Stimulated activated CD4-positive, alpha-beta T cell treated with anti-CD3 and anti-CD28 coated beads, Interleukin-4, amount 100 ng/mL, for 48 hours (primary cell): ENCODE measurements at regions not wholly inside any gene's neighbourhood (a gene's known extent, or its start where the extent isn't known, plus 50 kb on each side); places are given as distances from the start of the nearest gene placed in this dataset.

Experiments used
- DNase-seq, 2 donors: peaks; one replicate each; pipeline ENCODE4 v3.0.0-alpha.2; 2020; ENCODE audit warnings: low read depth in 2 of 2

DNA sequence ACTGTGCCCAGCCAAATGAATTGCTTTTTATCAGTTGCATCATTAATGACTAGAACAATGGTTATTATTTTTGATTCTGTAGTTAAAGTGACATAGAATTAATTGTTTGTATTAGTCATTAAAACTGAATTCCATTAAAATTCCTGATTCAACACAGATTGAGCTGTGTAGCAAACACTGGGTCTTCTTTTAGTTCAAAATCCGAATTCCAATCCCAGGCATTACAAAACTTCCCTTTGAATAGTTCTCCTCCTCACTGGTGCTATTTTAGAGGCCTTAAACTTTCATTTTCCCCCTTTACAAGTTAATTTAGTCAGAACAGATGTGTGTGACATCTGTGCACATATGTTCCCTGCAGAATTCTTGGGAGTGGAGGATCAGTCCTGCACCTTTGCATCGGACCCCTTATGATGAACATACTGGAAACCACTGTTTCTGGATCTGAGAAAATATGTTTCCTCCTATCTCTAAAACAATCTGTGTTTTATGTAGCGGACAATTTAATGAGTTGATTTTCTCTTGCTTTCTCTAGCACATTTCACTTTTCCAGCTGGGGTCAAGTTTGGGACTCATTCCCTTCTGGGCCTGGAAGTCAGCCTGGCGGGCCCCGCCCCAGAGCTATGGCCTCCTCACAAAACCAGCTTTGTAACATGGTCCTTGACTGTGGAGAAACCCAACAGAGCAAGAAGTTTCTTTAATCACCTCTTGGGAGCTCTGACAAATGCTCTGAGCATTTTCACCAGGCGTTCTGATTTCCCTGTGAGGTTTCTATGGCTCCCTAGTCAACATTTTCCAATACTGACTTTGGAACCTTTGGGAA lies 87.9 kb upstream of the MAMDC2 start:
- DNase-seq: no peak

DNA sequence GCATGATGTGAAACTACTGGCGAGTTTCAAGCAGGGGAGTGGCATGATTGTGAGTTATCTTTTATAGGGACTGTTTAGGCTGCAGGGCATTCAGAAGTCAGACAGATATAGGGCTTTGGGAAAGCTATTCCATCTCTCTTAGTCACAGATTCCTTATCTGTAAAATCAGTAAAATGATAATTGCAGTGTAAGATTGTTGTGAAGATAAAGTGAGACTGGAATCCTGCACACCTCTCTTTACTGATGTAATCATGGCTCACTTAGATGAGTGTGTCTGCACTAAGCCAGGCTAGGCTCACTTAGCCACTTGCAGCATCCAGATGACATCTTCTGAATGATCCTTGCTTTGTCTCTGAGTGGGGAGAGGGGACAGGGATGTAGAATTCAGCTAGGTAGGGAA lies 81.8 kb upstream of the MAMDC2 start:
- DNase-seq: no peak

DNA sequence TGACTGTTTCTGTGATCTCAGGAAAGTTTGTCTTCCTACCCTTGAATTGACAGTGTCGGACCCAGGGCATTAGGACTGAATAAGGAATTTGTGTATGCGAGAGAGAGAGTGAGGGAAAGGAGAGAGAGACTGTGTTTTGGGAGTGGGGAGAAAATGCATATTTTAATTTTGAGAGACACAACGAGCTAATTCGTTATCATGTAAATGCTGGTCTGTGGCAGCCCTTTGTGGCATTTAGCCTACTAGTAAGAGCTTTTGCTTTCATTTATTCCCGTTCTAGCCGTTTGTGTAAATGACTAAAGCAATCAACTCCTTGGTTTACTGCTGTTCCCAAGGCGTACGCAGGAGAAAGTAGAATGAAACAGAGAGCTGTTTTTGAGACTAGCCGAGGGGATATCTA lies 79.8 kb upstream of the MAMDC2 start:
- no peak for DNase-seq

DNA sequence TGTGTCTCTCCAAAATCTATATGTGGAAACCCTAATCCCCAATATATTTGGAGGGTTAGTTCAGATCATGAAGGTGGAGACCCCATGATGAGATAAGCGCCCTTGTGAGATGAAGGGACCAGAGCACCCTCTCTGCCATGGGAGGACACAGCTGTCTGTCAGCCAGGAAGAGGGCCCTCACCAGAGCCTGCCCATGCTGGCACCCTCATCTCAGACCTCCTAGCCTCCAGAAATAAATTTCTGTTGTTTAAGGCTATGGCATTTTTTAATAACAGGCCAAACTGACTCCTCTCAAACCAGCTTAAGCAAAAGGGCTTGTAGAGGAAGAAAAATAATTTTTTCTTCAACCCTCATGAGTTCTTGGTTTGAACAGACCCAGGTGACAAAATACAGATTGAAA lies 79.2 kb upstream of the MAMDC2 start:
- DNase-seq: no peak

DNA sequence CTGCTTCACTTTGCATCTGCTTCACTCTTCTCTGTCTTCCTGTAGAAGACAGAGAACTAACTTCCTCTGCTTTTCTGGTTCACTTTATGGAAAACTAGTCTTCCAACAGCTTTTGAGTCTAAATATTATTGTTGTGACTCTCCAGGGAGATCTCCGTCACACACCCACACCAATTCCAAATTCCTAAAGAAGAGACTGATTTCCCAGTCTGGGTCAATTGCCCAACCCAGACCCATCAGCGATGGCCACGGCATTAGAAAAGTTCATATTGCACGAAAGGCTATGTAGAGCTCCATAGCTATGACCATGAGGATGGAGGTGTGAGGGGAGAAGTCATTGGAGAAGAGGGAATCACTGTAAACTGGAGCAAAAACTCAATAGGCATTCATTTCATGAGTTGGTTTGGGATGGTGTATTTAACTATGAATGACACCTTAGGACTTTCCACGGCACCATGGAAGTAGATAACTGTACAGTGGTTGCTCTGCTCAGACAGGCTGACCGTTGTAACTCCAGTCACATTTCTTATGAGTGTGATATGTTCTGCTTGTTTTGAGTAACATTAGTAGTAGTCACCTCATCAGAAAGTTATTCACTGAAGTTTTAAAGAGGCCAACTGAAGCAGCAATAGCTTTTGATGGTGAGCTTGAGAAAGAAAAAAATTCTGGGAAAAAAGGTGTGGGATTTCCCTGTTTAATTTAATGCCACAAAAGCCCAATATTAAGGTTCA lies 78.1 kb upstream of the MAMDC2 start:
- no peak for DNase-seq

DNA sequence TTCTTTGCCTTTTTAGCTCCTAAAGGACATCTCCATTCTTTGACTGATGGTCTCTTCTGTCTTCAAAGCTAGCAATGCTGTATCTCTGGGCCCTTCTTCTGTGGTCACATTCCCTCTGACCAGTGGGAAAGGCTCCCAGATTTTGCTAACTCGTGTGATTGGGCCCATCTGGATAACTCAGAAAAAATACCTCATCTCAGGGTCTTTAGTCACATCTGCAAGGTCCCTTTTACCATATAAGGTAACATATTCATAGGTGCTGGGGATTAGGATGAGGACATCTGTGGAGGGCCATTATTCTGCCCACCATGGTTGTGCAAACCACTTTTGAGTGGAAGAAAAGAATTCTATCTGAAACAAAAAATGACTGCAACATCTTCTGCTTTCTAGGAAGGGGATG lies 76.3 kb upstream of the MAMDC2 start:
- DNase-seq: no peak

DNA sequence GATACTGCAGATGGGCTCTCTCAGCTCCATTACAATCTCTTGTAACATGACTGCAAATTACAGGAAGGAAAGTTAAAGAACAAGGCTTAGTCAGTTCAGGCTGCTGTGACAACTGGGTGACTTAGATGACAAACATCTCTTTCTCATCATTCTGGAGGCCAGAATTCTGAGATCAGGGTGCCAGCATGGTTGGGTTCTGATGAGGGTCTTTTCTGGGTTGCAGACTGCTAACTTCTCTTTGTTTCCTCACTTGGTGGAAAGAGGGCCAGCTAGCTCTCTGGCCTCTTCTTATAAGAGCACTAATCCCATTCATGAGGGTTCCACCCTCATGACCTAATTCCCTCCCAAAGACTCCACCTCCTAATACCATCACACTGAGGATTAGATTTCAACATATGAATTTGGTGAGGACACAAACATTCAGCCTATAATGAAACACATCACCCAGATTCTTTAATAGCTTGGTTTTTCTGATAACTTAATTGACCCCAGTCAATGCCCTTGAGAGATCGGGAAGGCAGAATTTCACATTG lies 73.6 kb upstream of the MAMDC2 start:
- no peak for DNase-seq

DNA sequence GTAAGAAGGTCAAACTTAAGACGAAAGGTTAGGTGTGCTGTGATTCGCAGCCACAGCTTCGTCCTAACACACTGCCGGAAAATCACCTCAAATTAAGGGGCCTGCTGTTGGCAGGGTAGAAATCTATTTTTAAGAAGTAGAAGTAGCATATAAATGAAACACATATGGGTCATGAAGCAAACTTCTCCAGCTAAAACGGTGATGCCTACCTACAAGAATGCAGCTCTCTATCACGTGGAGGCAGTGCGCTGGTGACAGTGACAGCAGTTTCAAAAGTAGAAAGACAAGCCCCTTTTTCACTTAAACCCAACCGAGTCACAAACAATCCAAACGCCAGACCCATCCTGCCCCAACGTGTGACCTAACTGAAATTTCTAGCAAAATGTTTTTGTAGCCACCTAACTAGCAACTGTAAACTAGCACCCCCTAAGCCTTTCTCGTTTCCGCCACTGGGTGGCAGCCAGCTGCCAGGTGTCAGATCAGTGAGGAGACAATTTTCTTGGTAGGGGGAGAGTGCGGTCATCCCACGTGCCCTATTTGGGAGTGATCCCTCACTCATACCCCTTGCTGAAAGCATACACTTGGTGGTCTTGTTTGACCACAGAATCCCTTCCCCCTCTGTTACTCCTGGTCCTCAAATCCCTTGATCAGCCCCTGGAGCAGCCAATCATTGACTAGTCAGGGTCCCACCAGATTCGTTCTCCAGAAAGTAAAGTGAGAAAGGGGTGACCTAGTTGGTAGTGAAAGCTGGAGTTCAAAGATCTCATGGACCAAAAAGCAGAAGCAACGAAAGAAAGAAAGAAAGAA lies 71.8 kb upstream of the MAMDC2 start:
- DNase-seq: peak; percentile 36 to 38

DNA sequence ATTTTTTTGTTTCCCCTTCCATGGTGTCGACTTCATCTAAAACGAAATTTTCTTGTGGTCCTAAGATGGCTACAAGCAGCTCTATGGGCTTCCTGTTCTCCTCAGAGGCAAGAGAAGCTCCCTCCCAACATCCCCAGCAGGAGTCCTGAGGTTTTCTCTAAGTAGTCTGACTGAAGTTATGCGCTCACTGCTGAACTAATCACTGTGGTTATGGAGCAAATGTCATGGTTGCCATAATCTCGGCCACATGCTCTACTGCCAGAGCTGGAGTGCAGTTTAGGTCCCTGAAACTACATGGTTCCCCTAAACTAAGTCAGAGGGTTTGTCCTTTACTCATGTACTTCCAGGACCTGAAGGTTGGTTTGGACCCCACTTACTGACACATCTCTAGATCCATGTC lies 68.0 kb upstream of the MAMDC2 start:
- no peak for DNase-seq

DNA sequence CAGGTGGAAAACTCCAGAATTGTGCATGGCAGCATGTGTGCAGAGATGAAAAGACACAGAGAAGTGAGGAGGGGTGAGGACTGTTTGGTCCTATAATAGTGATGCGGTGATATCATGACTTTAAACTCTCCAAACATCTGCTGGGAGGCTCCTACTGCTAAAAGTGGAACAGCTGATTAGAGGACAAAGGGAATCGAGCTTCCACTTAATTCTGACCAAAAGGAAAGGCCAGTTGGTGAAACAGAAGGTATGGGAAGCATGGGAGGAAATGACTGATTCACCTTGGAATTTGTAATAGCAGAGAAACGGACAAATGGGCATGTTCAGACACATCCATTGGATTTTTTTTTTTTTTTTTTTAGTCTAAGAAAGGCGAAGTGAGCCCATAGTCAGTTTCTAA lies 67.5 kb upstream of the MAMDC2 start:
- DNase-seq: no peak

DNA sequence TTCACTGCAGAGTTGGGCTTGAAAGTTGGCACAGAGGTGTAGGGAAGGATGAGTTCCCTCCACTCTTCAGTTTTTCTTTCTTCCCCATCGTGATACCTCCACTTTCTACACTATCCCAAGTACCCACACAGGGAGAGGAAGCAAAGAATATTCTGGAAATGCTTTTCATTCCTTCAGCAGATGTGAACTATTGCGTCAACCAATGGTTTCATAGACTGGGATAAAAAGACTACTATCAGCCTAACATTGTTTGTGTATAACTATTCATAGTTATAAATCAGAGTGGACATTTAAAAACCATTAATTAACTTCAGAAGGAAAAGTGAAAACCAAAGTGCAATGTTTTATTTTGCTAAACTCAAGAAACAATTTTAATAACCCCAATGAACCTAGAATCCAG lies 63.6 kb upstream of the MAMDC2 start:
- no peak for DNase-seq

DNA sequence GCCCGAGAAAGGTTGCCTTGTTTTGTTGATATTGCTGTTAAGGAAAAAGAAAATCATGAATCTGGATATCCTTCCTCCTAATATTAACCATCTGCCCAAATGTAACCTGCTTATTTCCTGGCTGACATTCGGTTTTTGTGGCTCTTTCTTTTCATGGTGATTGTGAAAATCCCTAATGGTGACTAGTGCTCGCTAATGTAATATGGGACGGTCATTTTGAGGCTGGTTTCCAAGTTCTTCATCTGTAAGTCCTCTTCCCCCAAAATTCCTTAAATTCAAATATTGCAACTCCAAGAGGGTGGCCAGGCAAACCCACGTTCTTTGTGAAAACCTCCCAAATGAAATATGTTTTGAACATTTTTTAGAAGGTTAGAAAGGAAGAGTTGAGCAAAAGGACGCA lies 63.1 kb upstream of the MAMDC2 start:
- no peak for DNase-seq

DNA sequence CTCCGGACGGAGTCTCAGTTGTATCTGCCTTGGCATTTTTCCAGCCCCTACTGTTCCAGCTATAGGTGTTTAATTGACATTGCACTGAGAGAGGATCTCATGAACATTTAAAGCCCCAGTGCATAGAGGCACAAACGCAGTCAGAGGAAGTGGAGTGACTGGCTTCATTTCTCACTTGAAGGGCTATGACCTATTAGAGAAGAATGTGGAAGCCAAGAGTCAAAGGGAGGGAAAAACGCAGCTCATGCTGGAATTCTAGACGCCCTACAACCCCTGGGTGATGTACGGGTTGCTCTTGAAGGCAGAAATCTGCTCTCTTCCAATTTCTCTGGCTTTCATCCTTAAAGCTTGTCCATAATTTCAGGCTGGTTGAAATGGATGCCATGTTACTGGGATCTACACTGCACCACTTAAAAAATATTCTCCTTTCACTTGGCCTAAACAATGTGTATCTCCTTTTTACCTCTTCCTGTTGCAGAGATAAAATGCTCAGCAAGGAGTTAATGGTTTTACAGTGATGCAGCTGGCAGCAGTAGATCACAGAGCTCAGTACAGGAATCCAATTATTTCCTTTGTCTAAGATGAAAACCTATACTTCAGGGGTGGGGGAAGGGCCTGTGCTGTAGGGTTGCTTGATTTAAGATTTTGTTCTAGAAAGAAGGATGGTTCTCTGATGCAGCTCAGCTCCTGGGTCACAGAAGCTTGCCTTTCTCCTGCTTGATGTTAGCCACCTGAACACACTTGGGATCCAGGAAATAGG lies 61.8 kb upstream of the MAMDC2 start:
- no peak for DNase-seq

DNA sequence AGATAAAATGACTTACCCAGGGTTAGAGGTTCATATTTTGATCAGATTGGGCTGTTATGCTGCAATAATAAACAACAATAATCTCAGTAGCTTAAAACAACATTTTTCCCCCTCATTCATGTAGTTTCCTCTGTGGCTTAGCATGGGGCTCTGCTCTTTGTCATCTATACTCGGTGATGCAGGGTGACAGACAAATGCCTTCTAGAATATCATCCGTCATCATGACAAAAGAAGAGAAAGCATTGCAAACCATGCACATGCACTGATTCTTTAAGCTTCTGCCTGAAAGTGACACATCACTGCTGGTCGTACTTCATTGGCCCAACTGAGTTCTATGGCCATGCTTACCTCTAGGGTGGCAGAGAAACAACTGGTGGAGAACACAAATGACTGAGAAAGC lies 58.8 kb upstream of the MAMDC2 start:
- DNase-seq: no peak

DNA sequence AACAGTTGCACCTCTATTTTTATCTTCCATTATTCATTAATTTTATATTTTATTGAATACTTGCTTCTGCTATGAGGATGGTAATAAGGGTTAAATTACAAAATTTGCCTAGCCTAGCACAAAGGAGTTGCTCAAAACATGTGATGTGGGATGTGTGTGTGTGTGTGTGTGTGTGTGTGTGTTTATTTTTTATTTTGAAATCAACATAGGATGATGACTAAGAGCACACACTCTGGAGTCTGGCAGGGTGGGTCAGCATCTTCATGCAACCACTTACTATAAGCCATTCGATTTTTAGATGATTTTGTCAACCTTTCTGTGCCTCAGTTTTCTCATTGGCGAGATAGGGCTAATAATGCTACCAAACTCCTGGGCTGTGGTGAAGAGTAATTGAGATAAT lies 57.7 kb upstream of the MAMDC2 start:
- DNase-seq: no peak

DNA sequence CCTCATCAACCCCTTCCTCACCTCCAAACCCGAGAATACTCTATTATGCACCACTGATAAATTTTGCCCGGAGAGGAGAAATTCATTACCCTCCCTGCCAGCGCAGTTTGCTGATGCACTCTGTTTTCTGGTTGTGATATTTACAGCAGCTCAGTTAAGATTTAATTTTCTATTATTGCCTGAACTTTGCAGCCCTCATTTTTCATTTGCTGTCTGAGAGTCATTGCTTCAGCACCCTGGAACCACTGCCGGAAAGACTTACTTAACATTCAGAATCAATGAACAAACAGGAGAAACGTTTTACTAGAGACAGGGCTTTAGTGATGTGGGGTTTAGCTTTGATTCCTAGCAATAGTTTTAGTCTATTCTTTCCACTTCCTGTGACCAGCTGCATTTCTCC lies 56.7 kb upstream of the MAMDC2 start:
- no peak for DNase-seq

DNA sequence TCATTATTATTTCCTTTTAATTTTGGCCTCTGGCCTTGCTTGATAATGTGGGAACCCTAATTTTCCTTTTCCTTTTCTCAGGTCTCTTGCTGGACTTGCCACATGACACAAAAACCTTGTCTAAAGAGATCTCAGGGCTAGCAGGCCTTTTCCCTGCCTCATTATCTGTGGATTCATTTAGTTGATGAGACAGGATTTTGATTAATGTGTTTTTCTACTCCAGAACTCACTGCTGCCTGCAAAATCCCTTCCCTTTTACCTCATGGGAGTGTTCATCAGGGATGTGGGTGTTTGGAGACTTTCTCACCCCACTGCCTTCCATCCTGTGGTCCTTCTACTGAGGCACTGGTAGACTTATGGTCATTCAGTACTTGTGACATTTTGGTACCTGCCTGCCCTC lies 56.2 kb upstream of the MAMDC2 start:
- no peak for DNase-seq

DNA sequence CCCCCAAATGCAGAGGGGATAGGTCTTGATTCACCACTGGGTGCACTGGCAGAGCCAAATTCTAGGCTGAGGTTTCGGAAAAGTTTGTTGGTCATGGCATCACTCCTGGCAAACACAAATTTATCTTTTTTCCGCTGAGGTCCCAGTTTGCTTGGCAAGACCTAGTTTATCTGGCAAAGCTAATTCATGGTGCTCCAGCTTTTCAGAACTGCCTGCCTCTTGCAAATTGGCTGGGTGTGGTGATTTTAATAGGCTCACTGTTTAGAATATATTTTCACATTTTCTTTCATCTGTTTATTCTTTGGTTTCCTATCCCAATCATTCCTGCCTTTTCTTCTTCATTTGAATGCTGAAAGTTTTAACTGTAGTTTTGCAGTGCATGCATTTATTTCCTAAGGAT lies 50.5 kb upstream of the MAMDC2 start:
- DNase-seq: no peak
